ENCODE measurements at regions not wholly inside any gene's neighbourhood (a gene's known extent, or its start where the extent isn't known, plus 50 kb on each side); places are given as distances from the start of the nearest gene placed in this dataset.

DNA sequence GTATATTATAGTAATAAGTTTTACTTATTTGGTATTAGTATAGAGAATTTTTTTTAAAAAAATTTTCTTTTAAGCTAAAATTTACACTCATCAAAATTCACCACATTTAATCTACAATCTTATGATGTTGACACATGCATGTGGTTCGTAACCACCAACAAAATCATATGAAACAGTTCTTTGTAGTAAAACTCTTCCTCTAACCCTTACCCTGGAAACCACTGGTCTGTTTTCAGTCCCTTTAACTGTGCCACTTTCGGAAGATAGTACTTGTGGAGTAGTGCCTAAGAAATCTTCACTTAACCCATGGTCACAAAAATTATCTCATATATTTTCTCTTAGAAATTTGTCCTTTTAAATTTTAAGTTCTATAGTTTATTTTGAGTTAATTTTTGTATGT lies 1498.8 kb downstream of the MAT2B start:
- H3K27ac ChIP-seq (ENCODE audit: low read length), result no peak overlapping the region
- H3K4me1 ChIP-seq (ENCODE audit: control insufficient read depth, insufficient read depth, low read length), result no peaks in the 10 kb centered on the region
- H3K9me3 ChIP-seq (ENCODE audit: control insufficient read depth, insufficient read depth, low read length), result no peaks in the 10 kb centered on the region
- H3K27me3 ChIP-seq (ENCODE audit: control insufficient read depth, insufficient read depth, low read length), result no peaks in the 10 kb centered on the region
- no peak overlapping the region for H3K4me3 ChIP-seq (ENCODE audit: low read length)
- WGBS (ENCODE audit: insufficient coverage, insufficient read length), result no CpG with 5 or more reads among the region's 2 CpGs
- no peaks in the 10 kb centered on the region for H3K36me3 ChIP-seq (ENCODE audit: control insufficient read depth, insufficient read depth, low read length)
- DNase-seq (ENCODE audit: low read depth, low spot score), result no peak

DNA sequence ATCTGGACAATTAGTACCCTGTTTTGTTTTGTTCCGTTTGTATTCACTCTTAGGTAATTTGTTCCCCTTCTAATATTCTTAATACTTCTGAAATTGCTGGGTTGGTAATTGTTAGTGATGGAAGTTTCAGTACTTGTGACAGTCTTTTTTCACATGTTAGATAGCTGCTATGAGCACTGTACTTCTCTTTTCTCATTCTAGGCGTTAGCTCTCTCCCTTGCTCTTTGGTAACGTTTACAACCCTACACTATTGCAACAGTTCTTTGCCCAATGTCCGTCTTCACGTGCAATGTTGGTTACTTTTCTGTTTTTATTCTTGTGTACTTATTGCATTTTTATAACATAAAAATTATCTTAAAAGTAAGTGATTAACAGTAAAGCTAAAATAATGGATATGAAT lies 1509.0 kb downstream of the MAT2B start:
- Histone ChIP-seq H3K27me3 (ENCODE audit: control insufficient read depth, insufficient read depth, low read length) (no peaks in the 10 kb centered on the region), H3K27ac (ENCODE audit: low read length) (no peak overlapping the region), H3K9me3 (ENCODE audit: control insufficient read depth, insufficient read depth, low read length) (no peaks in the 10 kb centered on the region), H3K36me3 (ENCODE audit: control insufficient read depth, insufficient read depth, low read length) (no peaks in the 10 kb centered on the region), H3K4me1 (ENCODE audit: control insufficient read depth, insufficient read depth, low read length) (no peaks in the 10 kb centered on the region), H3K4me3 (ENCODE audit: low read length) (no peak overlapping the region)
- no peak for DNase-seq (ENCODE audit: low read depth, low spot score)
- no CpG with 5 or more reads among the region's 5 CpGs for WGBS (ENCODE audit: insufficient coverage, insufficient read length)

DNA sequence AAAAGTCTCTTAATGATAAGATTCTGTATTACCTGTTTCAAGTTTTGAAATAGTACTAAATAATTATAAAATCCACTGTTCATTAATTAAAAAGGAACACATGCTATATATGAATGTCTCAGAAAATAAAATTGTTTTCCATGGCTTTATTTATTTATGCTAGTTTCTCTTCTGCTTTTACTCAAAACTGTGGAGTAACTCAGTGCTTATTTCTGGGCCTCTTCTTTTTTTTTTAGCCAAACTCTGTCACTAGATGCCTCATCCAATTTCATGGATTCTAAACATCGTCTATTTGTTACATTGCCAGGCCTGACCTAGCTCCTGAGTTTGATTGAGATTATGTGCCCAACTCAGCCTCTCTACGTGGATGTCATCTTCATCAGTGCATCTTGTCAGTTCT lies 1509.7 kb downstream of the MAT2B start:
- no peak for DNase-seq (ENCODE audit: low read depth, low spot score)
- no peaks in the 10 kb centered on the region for H3K36me3 ChIP-seq (ENCODE audit: control insufficient read depth, insufficient read depth, low read length)
- no peak overlapping the region for H3K27ac ChIP-seq (ENCODE audit: low read length)
- no peaks in the 10 kb centered on the region for H3K9me3 ChIP-seq (ENCODE audit: control insufficient read depth, insufficient read depth, low read length)
- no CpG with 5 or more reads among the region's 2 CpGs for WGBS (ENCODE audit: insufficient coverage, insufficient read length)
- no peaks in the 10 kb centered on the region for H3K27me3 ChIP-seq (ENCODE audit: control insufficient read depth, insufficient read depth, low read length)
- no peak overlapping the region for H3K4me3 ChIP-seq (ENCODE audit: low read length)
- no peaks in the 10 kb centered on the region; the same call in 1 of the 2 replicates for H3K4me1 ChIP-seq (ENCODE audit: control insufficient read depth, insufficient read depth, low read length)

DNA sequence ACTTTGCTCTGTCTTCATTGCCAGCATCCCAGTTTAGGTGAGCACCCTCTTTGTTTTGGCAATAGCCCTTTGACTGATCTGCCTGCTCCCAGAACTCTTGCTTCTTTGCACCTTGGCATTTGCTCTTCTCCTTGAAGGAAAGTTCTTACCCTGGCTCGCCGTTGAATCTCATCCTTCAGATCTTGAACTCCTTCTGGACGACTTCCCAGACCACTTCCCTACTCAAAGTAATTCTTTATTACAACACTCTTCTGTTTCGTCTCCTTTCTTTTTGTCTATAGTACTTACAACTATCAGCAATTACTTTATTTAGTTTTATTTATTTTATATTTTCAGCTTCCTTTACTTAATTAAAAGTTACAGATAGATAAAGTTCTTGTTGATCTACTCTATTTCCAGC lies 1510.1 kb downstream of the MAT2B start:
- H3K27ac ChIP-seq (ENCODE audit: low read length), result no peak overlapping the region
- no peaks in the 10 kb centered on the region for H3K27me3 ChIP-seq (ENCODE audit: control insufficient read depth, insufficient read depth, low read length)
- WGBS (ENCODE audit: insufficient coverage, insufficient read length), result no CpG with 5 or more reads among the region's 4 CpGs
- no peak overlapping the region for H3K4me3 ChIP-seq (ENCODE audit: low read length)
- no peak for DNase-seq (ENCODE audit: low read depth, low spot score)
- no peaks in the 10 kb centered on the region for H3K36me3 ChIP-seq (ENCODE audit: control insufficient read depth, insufficient read depth, low read length)
- no peaks in the 10 kb centered on the region; the same call in 1 of the 2 replicates for H3K4me1 ChIP-seq (ENCODE audit: control insufficient read depth, insufficient read depth, low read length)
- H3K9me3 ChIP-seq (ENCODE audit: control insufficient read depth, insufficient read depth, low read length), result no peaks in the 10 kb centered on the region

DNA sequence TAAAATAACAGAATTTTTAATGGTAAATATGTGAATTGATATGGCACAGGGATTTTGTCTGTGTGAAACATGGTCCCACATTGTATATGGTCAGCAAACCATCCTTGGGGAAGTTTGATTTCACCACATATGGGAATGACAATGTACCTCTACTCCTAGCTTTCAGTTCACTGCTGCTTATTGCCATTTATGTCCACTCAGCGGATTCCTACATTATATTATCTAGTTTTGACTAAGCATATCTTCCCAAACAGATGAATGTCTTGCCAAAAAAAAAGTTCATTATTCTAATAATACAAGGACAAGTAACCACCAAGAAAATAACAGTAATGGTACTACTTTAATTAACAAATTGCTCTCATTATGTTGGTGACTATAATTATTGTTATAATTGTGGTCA lies 1521.6 kb downstream of the MAT2B start:
- DNase-seq (ENCODE audit: low read depth, low spot score), result no peak
- H3K27ac ChIP-seq (ENCODE audit: low read length), result no peak overlapping the region
- no peaks in the 10 kb centered on the region for H3K9me3 ChIP-seq (ENCODE audit: control insufficient read depth, insufficient read depth, low read length)
- no peaks in the 10 kb centered on the region for H3K36me3 ChIP-seq (ENCODE audit: control insufficient read depth, insufficient read depth, low read length)
- H3K27me3 ChIP-seq (ENCODE audit: control insufficient read depth, insufficient read depth, low read length), result no peaks in the 10 kb centered on the region
- H3K4me3 ChIP-seq (ENCODE audit: low read length), result no peak overlapping the region
- no CpG with 5 or more reads among the region's 1 CpG for WGBS (ENCODE audit: insufficient coverage, insufficient read length)
- no peaks in the 10 kb centered on the region for H3K4me1 ChIP-seq (ENCODE audit: control insufficient read depth, insufficient read depth, low read length)

DNA sequence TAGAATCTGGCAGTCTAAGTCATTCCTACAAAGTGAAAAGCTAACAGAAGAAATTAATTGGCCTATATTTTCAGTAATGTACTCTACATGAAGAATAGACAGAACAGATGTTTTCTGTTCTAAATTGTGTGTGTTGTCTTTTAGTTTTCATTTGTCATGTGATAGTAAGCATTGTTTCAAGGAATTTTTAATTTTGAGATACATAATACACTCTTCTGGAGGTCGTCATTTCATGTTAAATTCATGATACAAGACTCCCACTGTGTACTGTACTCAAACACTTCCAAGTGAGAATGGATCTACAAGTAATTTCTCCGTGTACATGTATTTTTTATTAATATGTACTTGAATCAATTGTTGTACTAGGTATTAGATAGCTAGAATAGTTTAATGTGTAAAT lies 1522.9 kb downstream of the MAT2B start:
- no peak overlapping the region for H3K4me3 ChIP-seq (ENCODE audit: low read length)
- H3K36me3 ChIP-seq (ENCODE audit: control insufficient read depth, insufficient read depth, low read length), result no peaks in the 10 kb centered on the region
- H3K9me3 ChIP-seq (ENCODE audit: control insufficient read depth, insufficient read depth, low read length), result no peaks in the 10 kb centered on the region
- no CpG with 5 or more reads among the region's 2 CpGs for WGBS (ENCODE audit: insufficient coverage, insufficient read length)
- no peak overlapping the region for H3K27ac ChIP-seq (ENCODE audit: low read length)
- H3K4me1 ChIP-seq (ENCODE audit: control insufficient read depth, insufficient read depth, low read length), result no peaks in the 10 kb centered on the region
- DNase-seq (ENCODE audit: low read depth, low spot score), result no peak
- no peaks in the 10 kb centered on the region for H3K27me3 ChIP-seq (ENCODE audit: control insufficient read depth, insufficient read depth, low read length)

DNA sequence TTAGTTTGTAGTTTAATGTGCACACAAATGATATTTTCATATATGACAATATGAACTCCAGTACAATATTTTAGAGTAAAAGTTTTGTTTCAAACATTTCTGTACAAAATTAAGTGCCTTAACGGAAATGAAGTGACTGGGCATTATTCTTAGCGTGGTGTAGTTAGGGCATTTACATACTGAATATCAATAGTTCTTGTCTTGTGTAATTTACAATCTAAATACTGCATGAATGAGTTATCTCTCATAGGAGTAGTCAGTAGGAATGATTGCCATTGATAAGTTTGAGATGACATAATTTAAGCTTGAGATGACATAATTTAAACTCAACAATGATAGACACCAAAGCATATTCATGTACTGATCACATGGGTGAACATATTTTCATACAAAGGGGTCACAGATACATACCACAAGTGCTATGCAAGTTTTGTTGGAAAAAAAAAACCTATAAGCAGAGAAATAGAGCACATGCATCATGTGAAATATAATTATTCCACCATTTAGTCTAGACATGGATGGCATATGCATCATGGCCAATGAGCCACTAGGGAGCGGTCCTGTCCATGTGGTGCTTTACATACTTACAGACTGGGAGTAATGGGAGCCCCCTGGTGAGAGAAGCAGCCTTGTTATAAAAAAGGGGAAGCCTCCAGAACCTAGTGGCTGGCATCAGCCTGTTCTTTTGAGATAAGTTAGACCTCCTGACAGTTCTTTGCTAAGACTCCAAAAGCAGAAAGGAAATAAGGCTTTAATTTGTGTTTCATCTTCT lies 1523.9 kb downstream of the MAT2B start:
- Histone ChIP-seq H3K27me3 (ENCODE audit: control insufficient read depth, insufficient read depth, low read length) (no peaks in the 10 kb centered on the region), H3K36me3 (ENCODE audit: control insufficient read depth, insufficient read depth, low read length) (no peaks in the 10 kb centered on the region), H3K9me3 (ENCODE audit: control insufficient read depth, insufficient read depth, low read length) (no peaks in the 10 kb centered on the region), H3K4me1 (ENCODE audit: control insufficient read depth, insufficient read depth, low read length) (no peaks in the 10 kb centered on the region), H3K27ac (ENCODE audit: low read length) (no peak overlapping the region), H3K4me3 (ENCODE audit: low read length) (no peak overlapping the region)
- peak; percentile 27 for DNase-seq (ENCODE audit: low read depth, low spot score)
- WGBS (ENCODE audit: insufficient coverage, insufficient read length), result no CpG with 5 or more reads among the region's 3 CpGs

DNA sequence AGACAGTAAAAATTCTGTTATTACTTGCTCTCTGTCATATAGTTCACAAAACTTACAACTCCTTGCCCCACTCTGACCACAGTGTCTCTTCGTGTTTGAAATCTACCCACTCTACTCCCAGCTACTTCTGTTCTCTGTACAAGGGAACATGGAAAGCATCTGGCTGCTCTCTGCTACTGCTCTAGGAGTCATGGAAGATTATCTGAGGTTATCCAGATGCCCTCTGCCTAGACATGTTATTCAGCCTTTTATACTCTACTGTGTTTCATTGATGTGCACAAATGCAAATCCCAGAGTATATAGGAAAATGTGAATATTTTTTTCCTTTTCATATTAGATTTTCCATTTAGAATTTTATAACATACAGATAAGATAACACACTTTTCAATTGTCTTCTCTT lies 1525.6 kb downstream of the MAT2B start:
- no peak for DNase-seq (ENCODE audit: low read depth, low spot score)
- no CpG with 5 or more reads among the region's 1 CpG for WGBS (ENCODE audit: insufficient coverage, insufficient read length)
- H3K4me3 ChIP-seq (ENCODE audit: low read length), result no peak overlapping the region
- H3K27ac ChIP-seq (ENCODE audit: low read length), result no peak overlapping the region
- no peaks in the 10 kb centered on the region for H3K36me3 ChIP-seq (ENCODE audit: control insufficient read depth, insufficient read depth, low read length)
- H3K4me1 ChIP-seq (ENCODE audit: control insufficient read depth, insufficient read depth, low read length), result no peaks in the 10 kb centered on the region
- no peaks in the 10 kb centered on the region for H3K9me3 ChIP-seq (ENCODE audit: control insufficient read depth, insufficient read depth, low read length)
- no peaks in the 10 kb centered on the region for H3K27me3 ChIP-seq (ENCODE audit: control insufficient read depth, insufficient read depth, low read length)

DNA sequence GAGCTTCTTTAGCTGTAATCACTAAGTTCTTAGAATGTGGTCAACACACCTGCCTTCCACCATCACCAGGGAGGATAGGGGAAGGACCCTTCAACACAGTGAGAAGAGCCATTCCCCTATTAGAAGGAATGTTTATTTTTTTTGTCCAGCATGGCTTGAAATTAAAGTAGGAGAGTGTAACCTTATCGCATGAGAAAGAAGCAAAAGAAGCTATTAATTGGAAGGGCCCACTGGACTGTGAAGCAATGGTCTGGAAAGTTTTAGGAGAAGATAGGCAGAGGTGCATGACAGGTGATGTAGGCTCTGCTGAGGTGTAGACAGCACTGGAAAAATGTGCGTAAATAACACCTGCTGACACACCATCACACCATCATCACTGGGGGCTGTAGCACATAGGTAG lies 1526.0 kb downstream of the MAT2B start:
- Histone ChIP-seq H3K4me3 (ENCODE audit: low read length) (no peak overlapping the region), H3K27ac (ENCODE audit: low read length) (no peak overlapping the region), H3K4me1 (ENCODE audit: control insufficient read depth, insufficient read depth, low read length) (no peaks in the 10 kb centered on the region), H3K9me3 (ENCODE audit: control insufficient read depth, insufficient read depth, low read length) (no peaks in the 10 kb centered on the region), H3K27me3 (ENCODE audit: control insufficient read depth, insufficient read depth, low read length) (no peaks in the 10 kb centered on the region), H3K36me3 (ENCODE audit: control insufficient read depth, insufficient read depth, low read length) (no peaks in the 10 kb centered on the region)
- WGBS (ENCODE audit: insufficient coverage, insufficient read length), result no CpG with 5 or more reads among the region's 2 CpGs
- no peak for DNase-seq (ENCODE audit: low read depth, low spot score)

DNA sequence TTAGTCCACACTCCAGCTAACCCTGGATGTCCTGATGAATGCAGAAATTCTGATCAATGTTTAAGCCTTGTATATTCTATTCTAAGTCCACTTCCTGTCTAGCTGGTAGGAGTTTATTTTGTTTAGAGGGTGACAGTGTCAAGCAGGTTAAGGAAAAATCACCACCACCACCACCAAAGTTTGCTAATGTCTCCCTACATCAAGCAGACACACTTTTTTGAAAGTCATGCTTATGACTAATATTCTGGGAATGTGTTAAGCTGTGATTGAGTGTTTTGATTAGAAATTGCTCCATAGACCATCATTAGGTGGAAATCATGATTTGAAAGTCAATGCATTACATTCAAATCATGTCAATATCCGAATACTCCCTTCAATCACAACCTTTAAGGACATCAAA lies 1530.1 kb downstream of the MAT2B start:
- Histone ChIP-seq H3K27me3 (ENCODE audit: control insufficient read depth, insufficient read depth, low read length) (no peaks in the 10 kb centered on the region), H3K4me1 (ENCODE audit: control insufficient read depth, insufficient read depth, low read length) (no peaks in the 10 kb centered on the region), H3K4me3 (ENCODE audit: low read length) (no peak overlapping the region), H3K9me3 (ENCODE audit: control insufficient read depth, insufficient read depth, low read length) (no peaks in the 10 kb centered on the region), H3K27ac (ENCODE audit: low read length) (no peak overlapping the region), H3K36me3 (ENCODE audit: control insufficient read depth, insufficient read depth, low read length) (no peaks in the 10 kb centered on the region)
- no peak for DNase-seq (ENCODE audit: low read depth, low spot score)
- no CpG with 5 or more reads among the region's 1 CpG for WGBS (ENCODE audit: insufficient coverage, insufficient read length)

DNA sequence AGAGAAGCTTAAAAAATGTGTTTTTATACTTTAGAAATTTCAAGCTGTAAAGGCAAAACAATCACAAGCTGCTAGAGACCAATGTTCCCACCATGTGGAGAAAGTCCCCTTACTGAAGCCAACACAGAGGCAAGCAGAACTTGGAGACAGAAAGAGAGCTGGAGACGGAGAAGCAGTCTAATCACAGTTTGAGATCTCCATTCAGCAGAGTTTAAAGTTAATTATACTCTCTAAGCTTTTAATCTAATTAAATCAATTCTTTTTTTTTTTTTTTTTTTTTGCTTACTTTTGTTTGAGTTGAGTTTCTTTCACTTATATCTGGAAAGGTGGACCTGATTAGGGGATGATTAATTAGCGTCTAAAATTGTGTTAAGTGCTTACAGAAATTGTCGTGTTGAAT lies 1534.3 kb downstream of the MAT2B start:
- no CpG with 5 or more reads among the region's 3 CpGs for WGBS (ENCODE audit: insufficient coverage, insufficient read length)

More for the DNA sequence above, 1534.3 kb downstream of the MAT2B start:
- H3K27me3 ChIP-seq (ENCODE audit: control insufficient read depth, insufficient read depth, low read length), result no peaks in the 10 kb centered on the region
- no peak overlapping the region for H3K4me3 ChIP-seq (ENCODE audit: low read length)
- no peak for DNase-seq (ENCODE audit: low read depth, low spot score)
- no peaks in the 10 kb centered on the region for H3K9me3 ChIP-seq (ENCODE audit: control insufficient read depth, insufficient read depth, low read length)
- H3K27ac ChIP-seq (ENCODE audit: low read length), result no peak overlapping the region
- H3K4me1 ChIP-seq (ENCODE audit: control insufficient read depth, insufficient read depth, low read length), result no peaks in the 10 kb centered on the region
- no peaks in the 10 kb centered on the region for H3K36me3 ChIP-seq (ENCODE audit: control insufficient read depth, insufficient read depth, low read length)
